Rectal smooth muscle tissue (tissue), 1 donor: ENCODE measurements at regions not wholly inside any gene's neighbourhood (a gene's known extent, or its start where the extent isn't known, plus 50 kb on each side); places are given as distances from the start of the nearest gene placed in this dataset.

Source experiments
- H3K27ac ChIP-seq: one replicate; pipeline ENCODE4 v1.7.0; 2013; ENCODE audit warnings: low read depth, low read length, inconsistent platforms
- H3K27me3 ChIP-seq: one replicate; pipeline ENCODE4 v1.7.0; 2013; ENCODE audit warnings: low read length; ENCODE audit not compliant: control insufficient read depth, insufficient read depth
- H3K36me3 ChIP-seq: one replicate; pipeline ENCODE4 v1.7.0; 2013; ENCODE audit warnings: low read length; ENCODE audit not compliant: control insufficient read depth, insufficient read depth
- H3K4me1 ChIP-seq: one replicate; pipeline ENCODE4 v1.7.0; 2013; ENCODE audit warnings: low read length; ENCODE audit not compliant: control insufficient read depth, insufficient read depth
- H3K4me3 ChIP-seq: one replicate; pipeline ENCODE4 v1.7.0; 2013; ENCODE audit warnings: low read length
- H3K9ac ChIP-seq: one replicate; pipeline ENCODE4 v1.7.0; 2013; ENCODE audit warnings: low read length

- Histone ChIP-seq H3K4me1 (no peaks in the 10 kb centered on the region), H3K36me3 (no peaks in the 10 kb centered on the region), H3K4me3 (no peak overlapping the region), H3K27me3 (no peaks in the 10 kb centered on the region), H3K9ac (no peak overlapping the region), H3K27ac (no peak overlapping the region)
Measured at GRCh38 chr1:79290927-79291474, 284.5 kb upstream of the ADGRL4 start.

DNA sequence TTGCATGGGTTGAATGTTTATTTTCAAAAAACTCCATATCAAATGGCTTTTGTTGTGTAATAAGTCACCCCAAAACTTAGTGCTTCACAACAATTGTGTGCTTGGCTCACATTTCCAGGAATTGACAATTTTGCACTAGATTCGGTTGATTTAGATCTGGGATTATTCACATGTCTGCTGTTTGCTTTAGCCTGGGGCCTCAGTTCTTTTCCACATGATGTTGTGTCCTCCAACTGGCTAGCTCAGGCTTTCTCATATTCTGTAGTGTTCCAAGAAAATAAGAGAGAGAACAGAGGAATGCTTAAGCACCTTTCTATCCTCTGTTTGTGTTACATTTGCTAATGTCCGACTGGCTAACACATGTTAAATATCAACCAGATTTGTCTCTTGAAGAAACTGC lies 281.5 kb upstream of the ADGRL4 start:
- Histone ChIP-seq H3K27ac (no peak overlapping the region), H3K4me1 (no peaks in the 10 kb centered on the region), H3K9ac (no peak overlapping the region), H3K4me3 (no peak overlapping the region), H3K27me3 (no peaks in the 10 kb centered on the region), H3K36me3 (no peaks in the 10 kb centered on the region)

DNA sequence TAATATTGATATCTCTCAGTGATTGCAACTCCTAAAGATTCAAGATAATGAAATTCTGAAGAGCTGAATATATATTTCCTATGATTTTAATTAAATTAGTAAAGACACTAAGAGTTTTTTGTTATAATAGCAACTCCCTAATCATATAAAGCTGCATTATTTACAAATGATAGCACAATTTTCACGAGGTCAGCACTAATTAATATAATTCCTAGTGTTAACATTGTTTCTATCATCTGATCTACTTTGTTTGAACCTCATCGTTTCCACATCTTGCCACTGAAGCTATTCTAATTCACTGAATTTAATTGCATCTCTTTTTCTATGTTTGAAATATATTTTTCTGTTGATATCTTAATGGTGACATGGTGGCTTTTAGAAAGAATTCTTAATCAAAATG lies 279.1 kb upstream of the ADGRL4 start:
- no peaks in the 10 kb centered on the region for H3K27me3 ChIP-seq
- no peak overlapping the region for H3K4me3 ChIP-seq
- no peak overlapping the region for H3K9ac ChIP-seq
- no peak overlapping the region for H3K27ac ChIP-seq
- no peaks in the 10 kb centered on the region for H3K4me1 ChIP-seq
- H3K36me3 ChIP-seq, result no peaks in the 10 kb centered on the region

GRCh38 chr1:79283451-79283850 lies 276.9 kb upstream of the ADGRL4 start:
- Histone ChIP-seq H3K4me1 (no peaks in the 10 kb centered on the region), H3K27me3 (no peaks in the 10 kb centered on the region), H3K4me3 (no peak overlapping the region), H3K9ac (no peak overlapping the region), H3K36me3 (no peaks in the 10 kb centered on the region), H3K27ac (no peak overlapping the region)

DNA sequence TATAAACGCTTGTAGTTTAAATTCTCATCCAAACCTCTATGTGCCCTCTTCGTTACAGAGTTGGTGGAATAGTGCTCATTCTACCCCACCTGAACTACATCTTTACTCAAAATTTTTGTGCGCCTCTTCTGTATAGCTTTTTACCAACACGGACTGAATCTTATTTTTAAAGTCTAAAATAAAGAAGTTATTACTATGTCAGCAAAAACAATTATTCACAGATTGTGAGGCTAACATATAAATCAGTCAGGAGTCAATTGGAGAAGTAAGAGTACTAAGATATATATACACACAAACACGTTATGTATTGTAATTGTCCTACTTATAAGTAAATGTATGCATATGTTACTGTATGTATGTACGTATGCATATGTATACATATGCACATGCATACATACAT lies 274.9 kb upstream of the ADGRL4 start:
- Histone ChIP-seq H3K4me3 (no peak overlapping the region), H3K9ac (no peak overlapping the region), H3K36me3 (no peaks in the 10 kb centered on the region), H3K27ac (no peak overlapping the region), H3K4me1 (no peaks in the 10 kb centered on the region), H3K27me3 (no peaks in the 10 kb centered on the region)

GRCh38 chr1:79271759-79272158 lies 265.2 kb upstream of the ADGRL4 start:
- Histone ChIP-seq H3K27ac (no peak overlapping the region), H3K36me3 (no peaks in the 10 kb centered on the region), H3K27me3 (no peaks in the 10 kb centered on the region), H3K9ac (no peak overlapping the region), H3K4me3 (no peak overlapping the region), H3K4me1 (no peaks in the 10 kb centered on the region)

DNA sequence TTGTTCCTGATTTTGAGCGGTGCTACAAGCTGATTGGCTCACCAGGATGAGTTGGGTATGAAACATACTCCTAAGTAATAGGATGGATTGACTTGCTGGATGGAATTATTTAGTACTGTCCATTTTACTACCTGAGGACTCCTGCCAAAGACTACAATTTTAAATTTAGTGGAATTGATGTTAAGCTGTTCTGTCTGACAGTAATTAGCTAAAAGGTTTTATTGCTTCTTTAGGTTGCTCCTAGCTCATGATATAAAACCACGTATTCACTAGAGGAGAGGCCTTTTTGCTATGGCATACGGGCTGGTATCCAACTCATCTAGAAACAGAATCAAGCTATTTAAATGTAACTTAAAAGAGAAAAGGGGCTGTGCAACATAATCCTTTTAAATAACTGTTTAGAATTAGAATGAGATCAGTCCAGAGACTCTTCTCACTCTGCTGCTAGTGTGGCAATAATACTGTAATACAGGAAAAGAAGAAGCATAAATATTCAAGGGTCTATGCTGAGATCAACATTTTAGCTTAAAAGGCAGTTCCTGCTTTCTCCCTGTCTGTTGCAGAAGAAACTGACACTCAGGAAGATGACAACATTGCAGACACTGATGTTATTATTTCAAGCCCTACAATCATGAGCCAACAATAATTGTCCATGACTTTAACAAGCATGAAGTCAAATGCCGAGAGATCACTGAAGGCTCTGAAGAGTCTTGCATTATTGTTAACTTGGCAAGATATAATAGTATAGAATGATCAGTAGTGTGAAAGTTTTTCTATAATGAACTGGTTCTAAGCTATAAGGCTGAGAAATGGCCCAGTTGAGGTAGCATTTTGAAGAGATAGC lies 258.7 kb upstream of the ADGRL4 start:
- Histone ChIP-seq H3K27me3 (no peaks in the 10 kb centered on the region), H3K4me1 (peaks cover 3% of the 10 kb centered on the region), H3K4me3 (no peak overlapping the region), H3K9ac (no peak overlapping the region), H3K36me3 (no peaks in the 10 kb centered on the region), H3K27ac (no peak overlapping the region)

DNA sequence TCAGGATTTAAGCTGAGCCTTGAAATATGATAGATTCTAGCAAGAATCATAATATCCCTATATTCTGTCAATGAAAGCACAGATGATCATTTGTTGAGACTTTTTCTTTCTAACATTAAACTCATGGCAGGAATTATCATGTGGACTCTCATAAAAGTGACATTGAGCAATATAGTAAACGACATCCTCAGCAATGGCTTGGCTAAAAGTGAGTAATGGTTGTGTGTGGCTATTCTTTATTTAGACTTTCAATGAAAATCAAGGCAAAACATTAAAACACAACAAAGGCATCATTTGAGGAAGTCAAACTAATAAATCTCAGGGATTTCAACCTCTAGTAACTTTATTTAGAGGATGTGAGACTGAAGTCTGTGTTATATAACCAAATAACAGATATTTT lies 257.8 kb upstream of the ADGRL4 start:
- no peaks in the 10 kb centered on the region for H3K27me3 ChIP-seq
- H3K27ac ChIP-seq, result no peak overlapping the region
- H3K36me3 ChIP-seq, result no peaks in the 10 kb centered on the region
- H3K4me1 ChIP-seq, result peaks cover 3% of the 10 kb centered on the region
- no peak overlapping the region for H3K9ac ChIP-seq
- H3K4me3 ChIP-seq, result no peak overlapping the region

- Histone ChIP-seq H3K4me3 (no peak overlapping the region), H3K4me1 (peaks cover 3% of the 10 kb centered on the region), H3K36me3 (no peaks in the 10 kb centered on the region), H3K27me3 (no peaks in the 10 kb centered on the region), H3K27ac (no peak overlapping the region), H3K9ac (no peak overlapping the region)
Measured at GRCh38 chr1:79262745-79263258, 256.3 kb upstream of the ADGRL4 start.

GRCh38 chr1:79259390-79260336 lies 253.1 kb upstream of the ADGRL4 start:
- Histone ChIP-seq H3K36me3 (no peaks in the 10 kb centered on the region), H3K4me3 (no peak overlapping the region), H3K9ac (no peak overlapping the region), H3K27ac (no peak overlapping the region), H3K4me1 (peaks cover 3% of the 10 kb centered on the region), H3K27me3 (no peaks in the 10 kb centered on the region)

DNA sequence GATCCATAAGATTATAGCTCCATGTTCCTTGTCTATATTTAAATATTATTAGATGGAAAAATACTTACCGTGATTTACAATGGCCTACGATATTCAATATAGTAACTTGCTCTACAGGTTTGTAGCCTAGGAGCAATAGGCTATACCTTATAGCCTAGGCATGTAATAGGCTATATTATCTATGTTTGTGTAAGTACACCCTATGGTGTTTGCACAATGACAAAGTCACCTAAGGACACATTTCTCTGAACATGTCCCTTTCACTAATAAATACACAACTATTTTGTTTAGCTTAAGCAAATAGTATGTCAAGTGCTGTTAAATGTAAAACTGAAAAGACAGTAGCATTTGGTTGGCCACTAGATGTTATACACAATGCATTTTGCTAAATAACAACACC lies 248.9 kb upstream of the ADGRL4 start:
- H3K27ac ChIP-seq, result no peak overlapping the region
- H3K36me3 ChIP-seq, result no peaks in the 10 kb centered on the region
- no peak overlapping the region for H3K4me3 ChIP-seq
- H3K27me3 ChIP-seq, result no peaks in the 10 kb centered on the region
- no peak overlapping the region for H3K9ac ChIP-seq
- no peaks in the 10 kb centered on the region for H3K4me1 ChIP-seq

GRCh38 chr1:79252598-79252997 lies 246.1 kb upstream of the ADGRL4 start:
- H3K9ac ChIP-seq, result no peak overlapping the region
- H3K27ac ChIP-seq, result no peak overlapping the region
- no peaks in the 10 kb centered on the region for H3K27me3 ChIP-seq
- no peaks in the 10 kb centered on the region for H3K4me1 ChIP-seq
- H3K4me3 ChIP-seq, result no peak overlapping the region
- H3K36me3 ChIP-seq, result no peaks in the 10 kb centered on the region
